ENCODE measurements at regions not wholly inside any gene's neighbourhood (a gene's known extent, or its start where the extent isn't known, plus 50 kb on each side); places are given as distances from the start of the nearest gene placed in this dataset.

DNA sequence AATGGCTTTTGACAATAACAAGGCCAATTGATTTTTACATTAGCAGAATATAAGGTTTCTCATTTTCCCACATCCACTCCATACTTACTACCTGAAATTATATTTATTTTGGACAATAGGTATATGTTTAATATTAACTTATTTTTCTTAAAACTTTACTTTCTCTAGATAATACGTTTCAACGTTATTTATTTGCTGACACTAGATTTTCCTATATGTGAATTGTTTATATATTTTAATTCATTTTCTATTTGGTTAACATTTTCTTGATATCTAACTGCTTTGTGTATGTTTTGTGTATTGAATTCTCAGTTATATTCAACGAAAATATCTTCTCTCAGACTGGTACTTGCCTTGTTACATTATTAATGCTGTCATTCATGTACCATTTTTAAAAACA is 199.9 kb upstream of the TMEFF2 start:
- TF ChIP-seq POLR2A (IDR thresholded peaks at IDR 0.05; ENCODE audit: borderline replicate concordance, extremely low read depth, insufficient read depth, insufficient read length) (no peak), POLR2AphosphoS5 (IDR thresholded peaks at IDR 0.05; ENCODE audit: low read depth, low read length) (no peak), EZH2phosphoT487 (IDR thresholded peaks at IDR 0.05; ENCODE audit: borderline replicate concordance) (no peak), SRF (IDR thresholded peaks at IDR 0.05; ENCODE audit: low read depth) (no peak), TCF7L2 (IDR thresholded peaks at IDR 0.05; ENCODE audit: borderline replicate concordance, extremely low read depth, insufficient read depth, insufficient read length) (no peak), SIN3A (IDR thresholded peaks at IDR 0.05; ENCODE audit: low read depth) (no peak), EZH2 (IDR thresholded peaks at IDR 0.05) (no peak)
- TF ChIP-seq, protein P1, sequence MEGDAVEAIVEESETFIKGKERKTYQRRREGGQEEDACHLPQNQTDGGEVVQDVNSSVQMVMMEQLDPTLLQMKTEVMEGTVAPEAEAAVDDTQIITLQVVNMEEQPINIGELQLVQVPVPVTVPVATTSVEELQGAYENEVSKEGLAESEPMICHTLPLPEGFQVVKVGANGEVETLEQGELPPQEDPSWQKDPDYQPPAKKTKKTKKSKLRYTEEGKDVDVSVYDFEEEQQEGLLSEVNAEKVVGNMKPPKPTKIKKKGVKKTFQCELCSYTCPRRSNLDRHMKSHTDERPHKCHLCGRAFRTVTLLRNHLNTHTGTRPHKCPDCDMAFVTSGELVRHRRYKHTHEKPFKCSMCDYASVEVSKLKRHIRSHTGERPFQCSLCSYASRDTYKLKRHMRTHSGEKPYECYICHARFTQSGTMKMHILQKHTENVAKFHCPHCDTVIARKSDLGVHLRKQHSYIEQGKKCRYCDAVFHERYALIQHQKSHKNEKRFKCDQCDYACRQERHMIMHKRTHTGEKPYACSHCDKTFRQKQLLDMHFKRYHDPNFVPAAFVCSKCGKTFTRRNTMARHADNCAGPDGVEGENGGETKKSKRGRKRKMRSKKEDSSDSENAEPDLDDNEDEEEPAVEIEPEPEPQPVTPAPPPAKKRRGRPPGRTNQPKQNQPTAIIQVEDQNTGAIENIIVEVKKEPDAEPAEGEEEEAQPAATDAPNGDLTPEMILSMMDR (IDR thresholded peaks at IDR 0.05 in 2 of 3, conservative IDR thresholded peaks at IDR 0.05 in 1 of 3; ENCODE audit: borderline replicate concordance in 1 of 3, insufficient read depth in 1 of 3, low read depth in 2 of 3, low read length in 2 of 3): no peak
- TF ChIP-seq, protein P2, sequence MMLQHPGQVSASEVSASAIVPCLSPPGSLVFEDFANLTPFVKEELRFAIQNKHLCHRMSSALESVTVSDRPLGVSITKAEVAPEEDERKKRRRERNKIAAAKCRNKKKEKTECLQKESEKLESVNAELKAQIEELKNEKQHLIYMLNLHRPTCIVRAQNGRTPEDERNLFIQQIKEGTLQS (IDR thresholded peaks at IDR 0.05): no peak
- TF ChIP-seq, protein P3, sequence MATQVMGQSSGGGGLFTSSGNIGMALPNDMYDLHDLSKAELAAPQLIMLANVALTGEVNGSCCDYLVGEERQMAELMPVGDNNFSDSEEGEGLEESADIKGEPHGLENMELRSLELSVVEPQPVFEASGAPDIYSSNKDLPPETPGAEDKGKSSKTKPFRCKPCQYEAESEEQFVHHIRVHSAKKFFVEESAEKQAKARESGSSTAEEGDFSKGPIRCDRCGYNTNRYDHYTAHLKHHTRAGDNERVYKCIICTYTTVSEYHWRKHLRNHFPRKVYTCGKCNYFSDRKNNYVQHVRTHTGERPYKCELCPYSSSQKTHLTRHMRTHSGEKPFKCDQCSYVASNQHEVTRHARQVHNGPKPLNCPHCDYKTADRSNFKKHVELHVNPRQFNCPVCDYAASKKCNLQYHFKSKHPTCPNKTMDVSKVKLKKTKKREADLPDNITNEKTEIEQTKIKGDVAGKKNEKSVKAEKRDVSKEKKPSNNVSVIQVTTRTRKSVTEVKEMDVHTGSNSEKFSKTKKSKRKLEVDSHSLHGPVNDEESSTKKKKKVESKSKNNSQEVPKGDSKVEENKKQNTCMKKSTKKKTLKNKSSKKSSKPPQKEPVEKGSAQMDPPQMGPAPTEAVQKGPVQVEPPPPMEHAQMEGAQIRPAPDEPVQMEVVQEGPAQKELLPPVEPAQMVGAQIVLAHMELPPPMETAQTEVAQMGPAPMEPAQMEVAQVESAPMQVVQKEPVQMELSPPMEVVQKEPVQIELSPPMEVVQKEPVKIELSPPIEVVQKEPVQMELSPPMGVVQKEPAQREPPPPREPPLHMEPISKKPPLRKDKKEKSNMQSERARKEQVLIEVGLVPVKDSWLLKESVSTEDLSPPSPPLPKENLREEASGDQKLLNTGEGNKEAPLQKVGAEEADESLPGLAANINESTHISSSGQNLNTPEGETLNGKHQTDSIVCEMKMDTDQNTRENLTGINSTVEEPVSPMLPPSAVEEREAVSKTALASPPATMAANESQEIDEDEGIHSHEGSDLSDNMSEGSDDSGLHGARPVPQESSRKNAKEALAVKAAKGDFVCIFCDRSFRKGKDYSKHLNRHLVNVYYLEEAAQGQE (IDR thresholded peaks at IDR 0.05; ENCODE audit: low read depth): no peak

Data from HCT116 (cell line).